BLaER1 treated with 17β-estradiol and CSF1 and Interleukin-3, amounts not matched to agents 10 nM and 100 nM (cell line): ENCODE measurements at regions not wholly inside any gene's neighbourhood (a gene's known extent, or its start where the extent isn't known, plus 50 kb on each side); places are given as distances from the start of the nearest gene placed in this dataset.
A peak's percentile ranks its signal among the peaks of the same experiment; 100 is the strongest.

Source experiments
- H3K27ac ChIP-seq, 11 experiments: shearing (Covaris generic); formaldehyde crosslinking; 2 replicates each; pipeline ENCODE4 v1.8.1; 2022
- H3K27me3 ChIP-seq, 11 experiments: shearing (Covaris generic); formaldehyde crosslinking; 2 replicates each; pipeline ENCODE4 v1.8.1; 2022
- H3K36me3 ChIP-seq, 11 experiments: shearing (Covaris generic); formaldehyde crosslinking; 2 replicates each; pipeline ENCODE4 v1.8.1; 2022
- H3K4me1 ChIP-seq, 10 experiments: shearing (Covaris generic); formaldehyde crosslinking; 2 replicates each; pipeline ENCODE4 v1.8.1; 2022
- H3K4me2 ChIP-seq, 11 experiments: shearing (Covaris generic); formaldehyde crosslinking; 2 replicates each; pipeline ENCODE4 v1.8.1; 2022
- H3K4me3 ChIP-seq, 10 experiments: shearing (Covaris generic); formaldehyde crosslinking; 2 replicates each; pipeline ENCODE4 v1.8.1; 2022
- H3K9ac ChIP-seq, 11 experiments: shearing (Covaris generic); formaldehyde crosslinking; 2 replicates each; pipeline ENCODE4 v1.8.1; 2022
- H3K9me3 ChIP-seq, 11 experiments: shearing (Covaris generic); formaldehyde crosslinking; replicated peaks in 1 of 11; 2 replicates each; pipeline ENCODE4 v1.8.1; 2022
- H4K20me1 ChIP-seq, 11 experiments: shearing (Covaris generic); formaldehyde crosslinking; 2 replicates each; pipeline ENCODE4 v1.8.1; 2022
- Cebpa-rat ChIP-seq, 11 experiments: shearing (Covaris generic); IDR thresholded peaks; 2 replicates each; pipeline ENCODE4 v1.8.1; 2022

GRCh38 chr9:93372391-93372790 is 79.1 kb upstream of the FAM120A start:
- Histone ChIP-seq H3K36me3 (no peaks in the 10 kb centered on the region), H3K27me3 (no peaks in the 10 kb centered on the region), H4K20me1 (no peaks in the 10 kb centered on the region), H3K4me2 (no peak overlapping the region), H3K9me3 (peaks cover 0 to 16% (median 9%) of the 10 kb centered on the region in 11 experiments; a peak in 14 of 22 replicates), H3K4me3 (no peak overlapping the region), H3K4me1 (peaks cover 0 to 22% (median 0%) of the 10 kb centered on the region in 10 experiments; a peak in 4 of 20 replicates), H3K9ac (no peak overlapping the region), H3K27ac (no peak overlapping the region)
- no peak for TF ChIP-seq Cebpa-rat (IDR thresholded peaks at IDR 0.05)

- Histone ChIP-seq H3K27ac (no peak overlapping the region), H3K36me3 (no peaks in the 10 kb centered on the region), H3K27me3 (no peaks in the 10 kb centered on the region), H4K20me1 (no peaks in the 10 kb centered on the region), H3K4me1 (peaks cover 0 to 12% (median 0%) of the 10 kb centered on the region in 10 experiments; a peak in 4 of 20 replicates), H3K4me3 (no peak overlapping the region), H3K4me2 (peak overlapping the region in 2 of 11 experiments; percentile 56 to 59; a peak in 3 of 22 replicates), H3K9ac (no peak overlapping the region), H3K9me3 (peaks cover 0 to 11% (median under 1%) of the 10 kb centered on the region in 11 experiments; a peak in 8 of 22 replicates)
- TF ChIP-seq Cebpa-rat (IDR thresholded peaks at IDR 0.05), result no peak
Observed at GRCh38 chr9:93376411-93376810, 75.1 kb upstream of the FAM120A start.

- no peaks in the 10 kb centered on the region for H4K20me1 ChIP-seq
- no peak overlapping the region for H3K4me3 ChIP-seq
- peaks cover 0 to 12% (median 0%) of the 10 kb centered on the region in 10 experiments; a peak in 4 of 20 replicates for H3K4me1 ChIP-seq
- no peaks in the 10 kb centered on the region for H3K36me3 ChIP-seq
- no peaks in the 10 kb centered on the region for H3K27me3 ChIP-seq
- H3K9me3 ChIP-seq, result peaks cover 0 to 11% (median 4%) of the 10 kb centered on the region in 11 experiments; a peak in 6 of 22 replicates
- no peak overlapping the region for H3K27ac ChIP-seq
- H3K9ac ChIP-seq, result no peak overlapping the region
- no peak for TF ChIP-seq Cebpa-rat (IDR thresholded peaks at IDR 0.05)
- H3K4me2 ChIP-seq, result no peak overlapping the region
Observed at GRCh38 chr9:93378276-93378675, 73.2 kb upstream of the FAM120A start.

GRCh38 chr9:93379051-93379450 is 72.4 kb upstream of the FAM120A start:
- Histone ChIP-seq H3K27ac (no peak overlapping the region), H3K4me1 (peaks cover 0 to 12% (median 0%) of the 10 kb centered on the region in 10 experiments; a peak in 4 of 20 replicates), H3K36me3 (no peaks in the 10 kb centered on the region), H4K20me1 (no peaks in the 10 kb centered on the region), H3K9ac (no peak overlapping the region), H3K9me3 (peaks cover 0 to 14% (median 7%) of the 10 kb centered on the region in 11 experiments; a peak in 10 of 22 replicates), H3K4me3 (no peak overlapping the region), H3K27me3 (no peaks in the 10 kb centered on the region), H3K4me2 (no peak overlapping the region)
- no peak for TF ChIP-seq Cebpa-rat (IDR thresholded peaks at IDR 0.05)

- no peaks in the 10 kb centered on the region for H3K27me3 ChIP-seq
- no peak overlapping the region for H3K9ac ChIP-seq
- H3K27ac ChIP-seq, result no peak overlapping the region
- H3K4me3 ChIP-seq, result no peak overlapping the region
- H3K4me2 ChIP-seq, result no peak overlapping the region
- no peaks in the 10 kb centered on the region for H4K20me1 ChIP-seq
- no peaks in the 10 kb centered on the region for H3K36me3 ChIP-seq
- H3K9me3 ChIP-seq, result peaks cover 0 to 16% (median 7%) of the 10 kb centered on the region in 11 experiments; a peak in 13 of 22 replicates
- H3K4me1 ChIP-seq, result peaks cover 0 to 15% (median 2%) of the 10 kb centered on the region in 10 experiments; a peak in 7 of 20 replicates
- no peak for TF ChIP-seq Cebpa-rat (IDR thresholded peaks at IDR 0.05)
Observed at GRCh38 chr9:93380410-93381060, 71.0 kb upstream of the FAM120A start.

- Histone ChIP-seq H3K36me3 (no peaks in the 10 kb centered on the region), H3K4me1 (peaks cover 0 to 9% (median 6%) of the 10 kb centered on the region in 10 experiments; a peak in 9 of 20 replicates), H4K20me1 (no peaks in the 10 kb centered on the region), H3K27me3 (no peaks in the 10 kb centered on the region), H3K4me2 (no peak overlapping the region), H3K4me3 (no peak overlapping the region), H3K9me3 (peaks cover 0 to 21% (median 5%) of the 10 kb centered on the region in 11 experiments; a peak in 10 of 22 replicates), H3K27ac (no peak overlapping the region), H3K9ac (no peak overlapping the region)
- TF ChIP-seq Cebpa-rat (IDR thresholded peaks at IDR 0.05), result no peak
Observed at GRCh38 chr9:93387791-93388190, 63.7 kb upstream of the FAM120A start.

- no peak overlapping the region for H3K27ac ChIP-seq
- no peak overlapping the region for H3K4me3 ChIP-seq
- H3K4me1 ChIP-seq, result peaks cover 0 to 2% (median under 1%) of the 10 kb centered on the region in 10 experiments; a peak in 9 of 20 replicates
- H3K9ac ChIP-seq, result no peak overlapping the region
- H3K36me3 ChIP-seq, result no peaks in the 10 kb centered on the region
- H3K4me2 ChIP-seq, result no peak overlapping the region
- no peaks in the 10 kb centered on the region for H3K27me3 ChIP-seq
- no peaks in the 10 kb centered on the region for H4K20me1 ChIP-seq
- TF ChIP-seq Cebpa-rat (IDR thresholded peaks at IDR 0.05), result no peak
- 0 out of 22 replicates have a peak, but pooled peaks cover 0 to 10% (median 0%) of the 10 kb centered on the region in 11 experiments for H3K9me3 ChIP-seq
Observed at GRCh38 chr9:93390953-93391515, 60.5 kb upstream of the FAM120A start.

GRCh38 chr9:93391898-93392297 is 59.6 kb upstream of the FAM120A start:
- Histone ChIP-seq H3K4me2 (no peak overlapping the region), H3K9me3 (0 out of 22 replicates have a peak, but pooled peaks cover 0 to 10% (median 0%) of the 10 kb centered on the region in 11 experiments), H3K27ac (no peak overlapping the region), H3K36me3 (no peaks in the 10 kb centered on the region), H3K9ac (no peak overlapping the region), H3K27me3 (no peaks in the 10 kb centered on the region), H3K4me1 (no peaks in the 10 kb centered on the region), H3K4me3 (no peak overlapping the region), H4K20me1 (no peaks in the 10 kb centered on the region)
- TF ChIP-seq Cebpa-rat (IDR thresholded peaks at IDR 0.05), result no peak

- no peak for TF ChIP-seq Cebpa-rat (IDR thresholded peaks at IDR 0.05)
- Histone ChIP-seq H4K20me1 (no peaks in the 10 kb centered on the region), H3K9me3 (0 out of 22 replicates have a peak, but pooled peaks cover 0 to 10% (median 0%) of the 10 kb centered on the region in 11 experiments), H3K27ac (no peak overlapping the region), H3K27me3 (no peaks in the 10 kb centered on the region), H3K4me3 (no peak overlapping the region), H3K9ac (no peak overlapping the region), H3K4me2 (no peak overlapping the region), H3K36me3 (no peaks in the 10 kb centered on the region), H3K4me1 (peaks cover 0 to 6% (median 0%) of the 10 kb centered on the region in 10 experiments; a peak in 2 of 20 replicates)
Observed at GRCh38 chr9:93392974-93393373, 58.5 kb upstream of the FAM120A start.
